ENCODE measurements at regions not wholly inside any gene's neighbourhood (a gene's known extent, or its start where the extent isn't known, plus 50 kb on each side); places are given as distances from the start of the nearest gene placed in this dataset.

- no peak for TF ChIP-seq CREM (CRISPR knock-in tag; IDR thresholded peaks at IDR 0.05)
- TF ChIP-seq, protein P1, sequence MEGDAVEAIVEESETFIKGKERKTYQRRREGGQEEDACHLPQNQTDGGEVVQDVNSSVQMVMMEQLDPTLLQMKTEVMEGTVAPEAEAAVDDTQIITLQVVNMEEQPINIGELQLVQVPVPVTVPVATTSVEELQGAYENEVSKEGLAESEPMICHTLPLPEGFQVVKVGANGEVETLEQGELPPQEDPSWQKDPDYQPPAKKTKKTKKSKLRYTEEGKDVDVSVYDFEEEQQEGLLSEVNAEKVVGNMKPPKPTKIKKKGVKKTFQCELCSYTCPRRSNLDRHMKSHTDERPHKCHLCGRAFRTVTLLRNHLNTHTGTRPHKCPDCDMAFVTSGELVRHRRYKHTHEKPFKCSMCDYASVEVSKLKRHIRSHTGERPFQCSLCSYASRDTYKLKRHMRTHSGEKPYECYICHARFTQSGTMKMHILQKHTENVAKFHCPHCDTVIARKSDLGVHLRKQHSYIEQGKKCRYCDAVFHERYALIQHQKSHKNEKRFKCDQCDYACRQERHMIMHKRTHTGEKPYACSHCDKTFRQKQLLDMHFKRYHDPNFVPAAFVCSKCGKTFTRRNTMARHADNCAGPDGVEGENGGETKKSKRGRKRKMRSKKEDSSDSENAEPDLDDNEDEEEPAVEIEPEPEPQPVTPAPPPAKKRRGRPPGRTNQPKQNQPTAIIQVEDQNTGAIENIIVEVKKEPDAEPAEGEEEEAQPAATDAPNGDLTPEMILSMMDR (IDR thresholded peaks at IDR 0.05) = no peak
- no peak for TF ChIP-seq MXD4 (CRISPR knock-in tag; IDR thresholded peaks at IDR 0.05; ENCODE audit: borderline replicate concordance)
- TF ChIP-seq CREB1 (CRISPR knock-in tag; IDR thresholded peaks at IDR 0.05) = no peak
- TF ChIP-seq, protein P2, sequence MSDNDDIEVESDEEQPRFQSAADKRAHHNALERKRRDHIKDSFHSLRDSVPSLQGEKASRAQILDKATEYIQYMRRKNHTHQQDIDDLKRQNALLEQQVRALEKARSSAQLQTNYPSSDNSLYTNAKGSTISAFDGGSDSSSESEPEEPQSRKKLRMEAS (CRISPR knock-in tag; IDR thresholded peaks at IDR 0.05) = no peak
- no peak for TF ChIP-seq SP1 (CRISPR knock-in tag; conservative IDR thresholded peaks at IDR 0.05)
- TF ChIP-seq, protein P3, sequence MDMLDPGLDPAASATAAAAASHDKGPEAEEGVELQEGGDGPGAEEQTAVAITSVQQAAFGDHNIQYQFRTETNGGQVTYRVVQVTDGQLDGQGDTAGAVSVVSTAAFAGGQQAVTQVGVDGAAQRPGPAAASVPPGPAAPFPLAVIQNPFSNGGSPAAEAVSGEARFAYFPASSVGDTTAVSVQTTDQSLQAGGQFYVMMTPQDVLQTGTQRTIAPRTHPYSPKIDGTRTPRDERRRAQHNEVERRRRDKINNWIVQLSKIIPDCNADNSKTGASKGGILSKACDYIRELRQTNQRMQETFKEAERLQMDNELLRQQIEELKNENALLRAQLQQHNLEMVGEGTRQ (CRISPR knock-in tag; IDR thresholded peaks at IDR 0.05) = no peak
- TF ChIP-seq, protein P4, sequence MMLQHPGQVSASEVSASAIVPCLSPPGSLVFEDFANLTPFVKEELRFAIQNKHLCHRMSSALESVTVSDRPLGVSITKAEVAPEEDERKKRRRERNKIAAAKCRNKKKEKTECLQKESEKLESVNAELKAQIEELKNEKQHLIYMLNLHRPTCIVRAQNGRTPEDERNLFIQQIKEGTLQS (CRISPR knock-in tag; conservative IDR thresholded peaks at IDR 0.05) = no peak
- no peak for TF ChIP-seq NFYB (CRISPR knock-in tag; conservative IDR thresholded peaks at IDR 0.05; ENCODE audit: low read depth)
These were observed 687.1 kb upstream of the SLITRK1 start for GRCh38 chr13:84569366-84569765.
